A673 (cell line): ENCODE measurements at regions not wholly inside any gene's neighbourhood (a gene's known extent, or its start where the extent isn't known, plus 50 kb on each side); places are given as distances from the start of the nearest gene placed in this dataset.
A peak's percentile ranks its signal among the peaks of the same experiment; 100 is the strongest.

Experiments
- BruUV-seq: library from RNA; stranded (reverse); fragments of 400-500 nt; replicated peaks from 2 replicates; lab custom pipeline; 2021; lab: Mats Ljungman, UMichigan
- CTCF ChIA-PET: fragments of 300-600 bp; sonication (Branson Sonifier 250); formaldehyde crosslinking; loops from one replicate; lab custom pipeline; 2022; ENCODE audit warnings: antibody characterized with exemption; lab: Charles Lee
- POLR2A ChIA-PET: fragments of 300-600 bp; sonication (Branson Sonifier 250); formaldehyde crosslinking; loops from one replicate; lab custom pipeline; 2022; ENCODE audit warnings: antibody characterized with exemption; ENCODE audit not compliant: low non-redundant PET; lab: Charles Lee
- DNase-seq: peaks from one replicate; pipeline ENCODE4 v3.0.0-alpha.2; 2015; ENCODE audit warnings: low spot score
- H3K27ac ChIP-seq: fragments of 200-600 bp; sonication (generic); 2 replicates; pipeline ENCODE4 v1.5.1; 2016; ENCODE audit warnings: mixed run types, low read depth, mild to moderate bottlenecking, mixed read lengths, antibody characterized with exemption, low read length; ENCODE audit not compliant: poor library complexity, severe bottlenecking
- H3K27me3 ChIP-seq: fragments of 200-600 bp; sonication (generic); replicated peaks from 2 replicates; pipeline ENCODE4 v1.6.1; 2017; ENCODE audit warnings: mixed run types, low read depth, mild to moderate bottlenecking, mixed read lengths, antibody characterized with exemption, low read length; ENCODE audit not compliant: insufficient read depth, poor library complexity
- H3K36me3 ChIP-seq: fragments of 200-600 bp; sonication (generic); 2 replicates; pipeline ENCODE4 v1.6.1; 2016; ENCODE audit warnings: mixed run types, mild to moderate bottlenecking, mixed read lengths, antibody characterized with exemption, low read length; ENCODE audit not compliant: insufficient read depth, poor library complexity, severe bottlenecking
- H3K4me1 ChIP-seq: fragments of 200-600 bp; sonication (generic); 2 replicates; pipeline ENCODE4 v1.6.1; 2017; ENCODE audit warnings: mixed run types, mild to moderate bottlenecking, mixed read lengths, antibody characterized with exemption, low read length; ENCODE audit not compliant: insufficient read depth, poor library complexity, severe bottlenecking
- H3K4me3 ChIP-seq: fragments of 200-600 bp; sonication (generic); 2 replicates; pipeline ENCODE4 v1.5.1; 2016; ENCODE audit warnings: low read depth, mixed run types, mild to moderate bottlenecking, mixed read lengths, low read length; ENCODE audit not compliant: poor library complexity, severe bottlenecking
- H3K9me3 ChIP-seq: fragments of 200-600 bp; sonication (generic); 2 replicates; pipeline ENCODE4 v1.6.1; 2016; ENCODE audit warnings: mixed run types, low read depth, mild to moderate bottlenecking, mixed read lengths, antibody characterized with exemption, low read length; ENCODE audit not compliant: poor library complexity, severe bottlenecking
- EZH2 ChIP-seq: fragments of 200-600 bp; sonication (generic); IDR thresholded peaks from 2 replicates; pipeline ENCODE4 v1.6.1; 2017; ENCODE audit warnings: borderline replicate concordance, low read depth, mild to moderate bottlenecking, mixed read lengths, antibody characterized with exemption, low read length; ENCODE audit not compliant: poor library complexity, severe bottlenecking
- intact Hi-C: fragments of 100-400 bp; cut with micrococcal nuclease; formaldehyde crosslinking; loops from one replicate; pipeline ENCODE4 v1.10.0; 2022; ENCODE audit not compliant: unreplicated experiment
- TF ChIP-seq, protein P1 (sequence below): fragments of 300-800, 200-600 bp; sonication (generic); conservative IDR thresholded peaks from 2 replicates; pipeline ENCODE4 v1.5.1; 2017; ENCODE audit warnings: low read depth, mild to moderate bottlenecking, antibody characterized with exemption, low read length, moderate library complexity, mixed read lengths

DNA sequence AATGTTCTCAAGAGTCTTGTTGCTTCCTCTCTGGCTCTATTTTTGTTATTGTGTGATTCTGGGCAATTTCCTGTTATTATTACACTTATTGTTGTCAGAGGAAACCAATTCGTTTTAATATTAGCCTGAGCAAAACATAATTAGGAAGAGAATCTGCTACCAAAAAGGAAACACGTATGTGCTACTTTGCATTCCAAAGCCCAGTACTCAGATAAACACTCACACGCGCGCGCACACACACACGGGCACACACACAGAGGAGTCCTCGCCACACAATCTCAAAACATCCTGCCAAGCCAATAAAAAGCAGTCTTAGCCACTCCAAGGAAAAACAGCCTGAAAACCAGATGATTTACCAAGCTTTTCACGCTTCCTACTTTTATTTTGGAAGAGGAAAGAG is 400.7 kb downstream of the NUAK1 start:
- Histone ChIP-seq H3K9me3 (no peaks in the 10 kb centered on the region), H3K27me3 (no peaks in the 10 kb centered on the region), H3K27ac (no peak overlapping the region), H3K4me3 (no peak overlapping the region), H3K4me1 (peaks cover 4% of the 10 kb centered on the region), H3K36me3 (no peaks in the 10 kb centered on the region)
- CTCF ChIA-PET, result no interaction called here
- peak; percentile 9 for DNase-seq
- BruUV-seq, result no TSS peak
- POLR2A ChIA-PET, result interaction anchor here (0.6 kb wide), 1 partner anchor 1106 kb away, joined by 4 read pairs; no protein-coding TSS in a partner anchor
- TF ChIP-seq EZH2, result no peak
- TF ChIP-seq, protein P1, sequence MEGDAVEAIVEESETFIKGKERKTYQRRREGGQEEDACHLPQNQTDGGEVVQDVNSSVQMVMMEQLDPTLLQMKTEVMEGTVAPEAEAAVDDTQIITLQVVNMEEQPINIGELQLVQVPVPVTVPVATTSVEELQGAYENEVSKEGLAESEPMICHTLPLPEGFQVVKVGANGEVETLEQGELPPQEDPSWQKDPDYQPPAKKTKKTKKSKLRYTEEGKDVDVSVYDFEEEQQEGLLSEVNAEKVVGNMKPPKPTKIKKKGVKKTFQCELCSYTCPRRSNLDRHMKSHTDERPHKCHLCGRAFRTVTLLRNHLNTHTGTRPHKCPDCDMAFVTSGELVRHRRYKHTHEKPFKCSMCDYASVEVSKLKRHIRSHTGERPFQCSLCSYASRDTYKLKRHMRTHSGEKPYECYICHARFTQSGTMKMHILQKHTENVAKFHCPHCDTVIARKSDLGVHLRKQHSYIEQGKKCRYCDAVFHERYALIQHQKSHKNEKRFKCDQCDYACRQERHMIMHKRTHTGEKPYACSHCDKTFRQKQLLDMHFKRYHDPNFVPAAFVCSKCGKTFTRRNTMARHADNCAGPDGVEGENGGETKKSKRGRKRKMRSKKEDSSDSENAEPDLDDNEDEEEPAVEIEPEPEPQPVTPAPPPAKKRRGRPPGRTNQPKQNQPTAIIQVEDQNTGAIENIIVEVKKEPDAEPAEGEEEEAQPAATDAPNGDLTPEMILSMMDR, result no peak
- intact Hi-C loops, result no loop called here

DNA sequence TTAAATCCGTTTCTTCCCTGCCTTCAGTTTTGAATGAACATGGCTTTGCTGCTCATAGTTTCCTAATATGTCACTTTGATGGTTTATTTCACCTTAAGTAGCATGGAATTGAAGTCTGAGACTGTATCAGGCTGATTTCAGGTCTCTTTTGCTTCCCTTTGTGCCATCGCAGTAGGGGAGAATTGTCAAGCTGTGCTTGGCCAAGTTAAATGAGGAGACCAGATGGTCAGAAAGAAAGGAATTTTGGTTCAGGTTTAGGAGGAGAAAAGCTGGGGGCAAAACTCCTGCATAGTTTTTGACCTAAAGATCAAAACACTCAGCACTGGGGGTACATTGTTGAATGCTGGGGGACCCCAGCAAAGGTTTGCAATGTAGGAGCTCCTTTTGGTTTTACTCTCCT is 398.4 kb downstream of the NUAK1 start:
- BruUV-seq, result no TSS peak
- ChIA-PET CTCF (no interaction called here), POLR2A (no interaction called here)
- TF ChIP-seq, protein P1, result no peak
- no peak for TF ChIP-seq EZH2
- Histone ChIP-seq H3K27ac (no peak overlapping the region), H3K9me3 (no peaks in the 10 kb centered on the region), H3K27me3 (no peaks in the 10 kb centered on the region), H3K36me3 (no peaks in the 10 kb centered on the region), H3K4me3 (no peak overlapping the region), H3K4me1 (peaks cover 4% of the 10 kb centered on the region)
- peak; percentile 2 for DNase-seq
- intact Hi-C loops, result no loop called here

DNA sequence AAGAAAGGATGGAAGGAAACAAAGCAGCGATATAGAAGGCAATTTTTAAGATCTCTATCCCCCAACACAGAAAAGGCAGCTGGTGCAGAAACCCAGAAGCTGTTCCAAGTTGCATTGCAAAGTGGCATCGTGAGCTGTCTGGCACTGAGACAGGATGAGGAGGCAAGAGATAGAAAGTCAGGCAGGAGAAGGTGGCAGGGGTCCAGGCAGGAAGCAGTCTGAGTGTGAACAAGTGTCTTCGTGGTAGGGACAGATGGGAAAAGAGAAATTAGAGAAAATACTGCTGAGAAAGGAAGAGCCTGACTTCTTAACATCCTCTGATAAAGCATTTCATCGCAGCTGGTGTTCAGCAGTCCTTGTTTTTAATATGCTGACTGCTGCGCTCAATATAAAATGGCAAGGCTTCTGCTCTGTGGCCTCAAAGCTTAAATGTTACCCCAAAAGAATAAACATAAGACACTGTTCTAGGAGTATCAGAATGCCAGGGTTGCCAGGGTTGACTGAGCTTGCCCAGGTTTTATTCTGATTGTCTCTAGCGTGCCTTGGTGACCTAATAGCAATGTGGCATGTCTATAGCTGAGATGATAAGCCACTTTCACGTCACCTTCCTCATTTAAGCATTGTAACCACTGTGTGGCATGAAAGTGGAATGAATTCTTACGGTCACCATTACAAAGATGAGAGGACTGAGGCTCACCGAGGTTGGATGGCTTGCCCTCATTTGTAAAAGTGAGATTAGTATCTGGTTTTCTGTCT is 397.6 kb downstream of the NUAK1 start:
- BruUV-seq, result no TSS peak
- no peak overlapping the region for H3K4me3 ChIP-seq
- H3K9me3 ChIP-seq, result no peaks in the 10 kb centered on the region
- no peaks in the 10 kb centered on the region for H3K36me3 ChIP-seq
- no peak overlapping the region for H3K27ac ChIP-seq
- peaks cover 4% of the 10 kb centered on the region for H3K4me1 ChIP-seq
- no peaks in the 10 kb centered on the region for H3K27me3 ChIP-seq
- POLR2A ChIA-PET, result no interaction called here
- peak; percentile 49 for DNase-seq
- intact Hi-C loops, result no loop called here
- no peak for TF ChIP-seq EZH2
- TF ChIP-seq, protein P1, result no peak
- CTCF ChIA-PET, result no interaction called here
